Glomerular visceral epithelial cell (primary cell): ENCODE measurements at regions not wholly inside any gene's neighbourhood (a gene's known extent, or its start where the extent isn't known, plus 50 kb on each side); places are given as distances from the start of the nearest gene placed in this dataset.
"Not testable (repeated sequence)": the region's sequence is repeated elsewhere in the genome, so short reads cannot be mapped to it uniquely, and the experiment has no call there.

Experiments used
- DNase-seq: peaks from one replicate; pipeline ENCODE4 v3.0.0-alpha.2; 2016; ENCODE audit errors: extremely low spot score

GRCh38 chr2:150266931-150267330, 220.5 kb downstream of the RND3 start:
- no peak for DNase-seq

DNA sequence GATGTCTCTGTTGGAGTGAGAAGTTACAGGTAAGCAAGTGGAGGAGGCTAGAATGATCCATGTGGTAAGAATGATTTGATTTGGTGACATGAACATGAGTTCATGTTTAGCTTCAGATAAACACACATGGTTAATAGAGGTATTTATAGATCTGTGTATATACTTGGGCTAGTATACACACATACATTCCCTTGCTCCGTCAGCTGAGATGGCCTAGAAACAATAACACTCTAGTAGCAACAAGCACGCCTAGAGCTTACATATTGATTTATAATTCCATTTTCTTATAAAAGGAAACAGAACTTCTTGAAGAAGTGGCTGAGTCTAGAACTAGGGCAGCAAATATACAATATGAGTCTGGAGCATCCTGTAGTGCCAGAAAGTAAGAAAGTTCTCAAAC, 223.0 kb downstream of the RND3 start:
- DNase-seq = no peak

DNA sequence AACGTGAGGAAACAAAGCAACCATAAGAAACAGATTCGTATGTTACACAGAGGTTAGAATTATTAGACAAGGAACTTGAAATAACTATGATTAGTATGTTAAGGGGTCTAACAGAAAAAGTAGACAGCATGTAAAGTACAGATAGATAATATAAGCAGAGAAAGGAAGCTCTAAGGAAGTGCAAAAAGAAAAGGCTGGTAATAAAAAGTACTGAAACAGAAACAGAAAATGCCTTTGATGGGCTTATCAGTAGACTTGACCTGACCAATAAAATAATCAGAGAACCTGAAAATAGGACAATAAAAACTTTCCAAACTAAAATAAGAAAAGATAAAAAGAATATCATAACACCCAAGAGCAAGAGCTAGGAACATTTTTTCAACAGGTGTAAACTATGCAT, 225.8 kb downstream of the RND3 start:
- no peak for DNase-seq

GRCh38 chr2:150260636-150261035, 226.8 kb downstream of the RND3 start:
- no peak for DNase-seq

DNA sequence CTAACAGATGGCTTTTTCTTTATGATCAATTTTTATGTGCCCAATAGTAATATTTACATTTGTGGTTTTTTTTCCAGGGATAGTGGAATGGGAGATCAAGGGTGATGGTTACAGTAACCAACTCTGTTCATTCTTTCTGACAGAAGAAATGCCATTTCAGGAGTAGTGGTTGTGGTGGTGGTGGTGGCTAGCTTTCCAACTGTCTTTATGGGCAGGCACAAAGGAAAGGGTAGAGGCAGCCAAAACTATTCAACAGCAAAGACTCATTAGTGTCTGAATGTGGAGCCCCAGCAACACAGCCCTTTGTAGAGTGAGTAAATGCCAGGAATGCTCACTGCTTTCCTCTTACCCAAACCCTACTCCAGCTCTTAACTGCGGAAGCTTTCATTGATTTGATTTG, 227.7 kb downstream of the RND3 start:
- no peak for DNase-seq

GRCh38 chr2:150258781-150259307, 228.6 kb downstream of the RND3 start:
- no peak for DNase-seq

DNA sequence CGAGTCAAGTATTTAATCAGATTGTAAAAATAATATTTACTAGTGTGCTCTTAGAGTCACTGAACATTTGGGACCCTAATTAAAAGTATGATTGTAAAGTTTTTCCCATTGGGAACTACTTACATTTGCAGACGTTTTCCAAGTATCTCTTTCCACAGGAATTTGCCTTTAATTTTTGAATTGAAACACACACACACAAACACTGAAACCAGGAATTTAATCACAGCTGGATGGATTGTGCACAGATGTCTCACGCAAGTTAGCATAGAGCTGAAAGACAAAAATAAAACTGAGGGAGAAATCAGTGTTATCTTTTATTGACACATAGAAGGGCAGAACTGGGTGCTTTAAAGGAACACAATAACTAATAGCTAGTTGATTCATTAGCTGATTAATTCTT, 230.7 kb downstream of the RND3 start:
- no peak for DNase-seq

DNA sequence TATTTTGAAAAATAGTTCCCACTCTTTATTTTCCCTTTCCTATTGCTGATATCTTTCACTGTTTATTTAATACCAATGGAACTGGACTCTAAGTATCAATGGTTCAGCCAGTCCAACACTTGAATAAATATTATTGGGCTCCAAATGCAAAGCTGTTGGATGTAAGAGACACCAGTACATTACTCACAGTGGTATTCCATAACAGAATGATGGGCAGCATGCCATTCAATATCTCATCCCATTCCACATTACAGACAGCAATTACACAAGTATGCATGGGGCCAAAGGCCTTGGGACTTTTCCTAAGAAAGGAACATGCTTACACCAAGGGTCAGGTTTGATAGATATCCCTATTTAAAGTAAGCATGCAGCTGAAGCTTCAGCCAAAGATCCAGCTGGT, 231.9 kb downstream of the RND3 start:
- peak; percentile 70 for DNase-seq

DNA sequence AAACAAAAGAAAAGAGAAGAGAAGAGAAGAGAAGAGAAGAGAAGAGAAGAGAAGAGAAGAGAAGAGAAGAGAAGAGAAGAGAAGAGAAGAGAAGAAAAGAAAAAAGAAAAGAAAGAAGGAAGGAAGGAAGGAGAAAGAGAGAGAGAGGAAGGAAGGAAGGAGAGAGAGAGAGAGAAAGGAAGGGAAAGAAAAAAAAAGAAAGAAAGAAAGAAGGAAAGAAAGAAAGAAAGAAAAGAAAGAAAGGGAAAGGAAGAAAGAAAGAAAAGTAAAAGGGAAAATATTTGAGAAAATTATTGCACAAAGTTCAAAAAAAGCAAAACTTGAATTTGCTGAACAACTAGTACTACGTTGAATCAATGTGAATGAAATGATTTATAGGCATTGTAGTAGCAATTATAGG, 237.7 kb downstream of the RND3 start:
- DNase-seq = not testable (repeated sequence)

- no peak for DNase-seq
Measured at GRCh38 chr2:150247481-150247880, 240.0 kb downstream of the RND3 start.

GRCh38 chr2:150234787-150235446, 252.6 kb downstream of the RND3 start:
- peak; percentile 57 for DNase-seq

GRCh38 chr2:150232871-150233270, 254.6 kb downstream of the RND3 start:
- no peak for DNase-seq

DNA sequence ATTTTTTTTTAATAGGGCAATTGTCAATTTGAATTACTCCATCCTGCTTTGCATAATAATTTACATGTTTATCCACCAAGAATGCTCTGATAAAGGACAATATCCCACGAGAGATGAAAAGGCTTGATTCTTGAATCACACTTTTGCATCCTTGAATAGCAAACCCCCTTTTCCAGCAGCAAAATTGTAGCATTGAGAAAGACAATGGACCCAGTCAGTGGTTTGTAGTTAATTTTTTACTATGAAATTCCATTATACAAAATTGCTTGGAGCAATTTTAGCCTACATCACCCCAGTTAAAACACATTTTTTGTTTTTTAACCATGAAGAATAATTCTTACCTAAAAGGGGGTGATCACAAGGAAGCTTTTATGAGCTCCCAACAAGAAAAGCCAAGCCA, 255.1 kb downstream of the RND3 start:
- DNase-seq = peak; percentile 4

DNA sequence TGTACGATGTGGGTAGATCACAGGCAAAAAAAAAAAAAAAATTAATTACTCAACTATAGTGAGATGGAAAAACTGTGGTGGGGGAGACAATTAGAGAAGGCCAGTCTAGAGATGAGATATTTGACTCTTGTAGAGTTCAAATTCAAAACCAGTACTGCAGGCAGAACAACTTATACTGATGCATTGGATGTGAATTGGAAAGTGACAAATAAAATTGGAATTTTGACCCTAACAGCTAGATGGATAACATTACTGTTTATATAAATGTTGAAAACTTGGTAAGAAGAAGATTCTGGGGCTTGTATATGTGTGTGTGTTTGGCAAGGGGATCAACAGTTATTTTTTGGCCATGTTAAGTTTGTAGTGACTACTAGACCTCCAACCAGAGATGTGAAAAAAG, 256.9 kb downstream of the RND3 start:
- no peak for DNase-seq

DNA sequence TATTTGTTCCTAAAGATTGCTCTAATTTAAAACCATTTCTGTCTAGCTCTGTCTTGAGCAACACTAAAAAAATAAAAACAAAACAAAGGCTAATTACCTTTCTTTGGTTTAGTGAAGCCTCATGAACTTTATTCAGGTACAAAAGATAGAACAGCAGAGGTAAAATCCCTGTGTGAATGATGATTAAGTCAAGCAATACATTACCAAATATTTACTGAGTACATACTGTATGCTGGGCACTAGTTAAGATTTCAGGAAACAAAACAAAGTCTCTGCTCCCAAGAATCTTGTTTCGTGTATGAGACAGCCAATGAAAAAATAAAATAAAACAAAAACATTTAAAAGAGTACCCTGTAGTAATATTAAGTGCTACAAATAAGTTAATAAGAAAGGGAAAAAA, 257.5 kb downstream of the RND3 start:
- DNase-seq = no peak

- no peak for DNase-seq
Measured at GRCh38 chr2:150228936-150229335, 258.5 kb downstream of the RND3 start.

GRCh38 chr2:150225030-150225429, 262.4 kb downstream of the RND3 start:
- no peak for DNase-seq

DNA sequence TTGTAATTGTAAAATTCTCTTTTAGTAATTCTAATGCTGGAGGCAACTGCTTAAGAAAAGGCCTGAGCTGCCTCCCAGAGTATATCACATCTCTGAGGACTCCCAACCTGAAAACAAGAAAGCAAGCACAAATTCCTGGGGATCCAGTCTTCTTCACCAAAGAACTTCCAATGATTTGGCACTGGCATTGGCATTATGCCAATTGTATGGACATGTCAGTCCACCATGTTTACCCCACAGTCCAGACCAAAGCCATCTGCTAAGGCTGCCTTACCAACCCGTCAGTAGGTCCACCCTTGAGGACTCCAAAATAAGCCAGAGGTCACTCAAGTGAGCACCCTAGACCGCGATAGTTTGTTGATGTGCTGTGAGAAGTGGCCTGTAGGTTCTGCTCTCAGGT, 263.1 kb downstream of the RND3 start:
- DNase-seq = no peak

- DNase-seq = no peak
Measured at GRCh38 chr2:150222942-150223341, 264.5 kb downstream of the RND3 start.

GRCh38 chr2:150222379-150222778, 265.1 kb downstream of the RND3 start:
- no peak for DNase-seq

DNA sequence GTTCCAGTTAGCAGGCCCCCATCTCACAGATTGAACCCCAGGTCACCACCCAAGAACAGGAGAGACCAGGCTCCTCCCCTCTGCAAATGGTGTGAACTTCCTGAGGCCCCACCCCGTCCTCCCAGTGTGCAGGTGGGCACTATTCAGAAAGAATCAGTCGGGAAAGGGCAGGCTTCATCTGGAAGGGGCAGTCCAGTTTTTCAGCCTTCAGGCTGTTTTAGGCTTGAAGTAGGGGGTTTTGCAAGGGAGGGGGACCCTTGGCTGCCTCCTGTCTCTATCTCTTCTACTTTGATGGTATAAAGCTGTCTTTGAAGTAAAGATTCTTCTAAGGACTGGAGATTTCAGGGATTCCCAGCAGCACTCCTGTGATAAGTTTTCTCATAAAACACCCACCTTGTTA, 267.6 kb downstream of the RND3 start:
- no peak for DNase-seq

DNA sequence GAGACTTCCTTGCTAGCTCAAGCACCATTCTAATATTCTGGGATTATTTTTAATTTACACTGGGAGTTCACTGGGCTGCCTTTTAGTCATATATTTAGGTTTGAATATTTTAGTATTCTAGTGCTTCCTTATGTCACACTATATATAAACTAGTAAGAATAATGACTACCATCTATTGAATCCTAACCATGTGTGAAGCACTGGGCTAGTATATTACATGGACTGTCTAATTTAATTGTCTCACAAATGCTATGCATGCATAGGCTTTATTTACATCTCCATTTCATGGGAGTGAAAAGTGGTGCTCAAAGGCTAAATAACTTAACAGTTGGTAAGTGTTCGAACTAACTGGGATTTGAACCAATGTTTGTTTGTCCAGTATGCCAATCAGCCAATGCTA, 272.4 kb downstream of the RND3 start:
- no peak for DNase-seq

- DNase-seq = no peak
Measured at GRCh38 chr2:150214626-150215025, 272.8 kb downstream of the RND3 start.

- DNase-seq = no peak
Measured at GRCh38 chr2:150212722-150213171, 274.7 kb downstream of the RND3 start.
